GM21528 (cell line): ENCODE measurements at regions not wholly inside any gene's neighbourhood (a gene's known extent, or its start where the extent isn't known, plus 50 kb on each side); places are given as distances from the start of the nearest gene placed in this dataset.

Source experiments
- ATAC-seq: cut with Tn5 transposase; IDR thresholded peaks from one replicate; pipeline ENCODE4 v1.9.1; 2021; ENCODE audit warnings: mild to moderate bottlenecking, moderate library complexity; ENCODE audit not compliant: unreplicated experiment, low FRiP score

DNA sequence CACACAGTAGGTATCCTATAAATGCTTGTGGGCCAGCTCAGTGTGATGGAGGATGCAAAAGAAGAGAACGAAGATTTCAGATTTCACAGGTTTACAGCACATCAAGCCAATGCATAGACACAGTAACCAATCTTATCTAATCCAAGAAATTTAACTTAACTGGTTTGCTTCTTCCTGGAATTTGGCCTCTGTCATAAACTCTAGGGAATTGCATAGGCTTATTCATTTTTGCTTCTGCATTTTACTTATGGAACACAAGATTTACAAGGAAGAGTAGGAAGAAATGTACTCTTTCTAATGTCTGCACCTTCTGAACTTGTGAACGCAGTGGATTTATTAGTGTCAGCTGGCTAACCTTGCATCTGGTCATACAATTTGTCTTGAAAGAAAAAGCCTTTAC, 389.4 kb upstream of the NPVF start:
- ATAC-seq, result no peak

DNA sequence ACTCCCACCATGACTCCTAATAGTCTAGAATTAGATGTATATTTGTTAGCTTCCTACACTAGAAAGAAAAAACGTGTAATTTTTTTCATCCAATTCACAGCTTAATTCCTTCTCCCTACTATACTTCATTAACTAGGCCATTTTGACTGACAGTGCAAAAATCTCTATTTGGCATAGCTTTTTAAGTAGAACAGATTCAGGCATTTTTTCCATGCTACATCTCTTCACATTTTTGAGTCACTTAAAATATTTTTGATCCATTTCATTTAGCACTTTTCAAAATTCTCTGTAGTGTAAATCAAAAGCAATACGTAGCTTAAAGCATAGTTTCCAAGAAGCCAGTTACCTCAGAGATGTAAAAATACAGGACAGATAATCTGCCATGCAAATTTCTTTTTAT, 391.1 kb upstream of the NPVF start:
- no peak for ATAC-seq

DNA sequence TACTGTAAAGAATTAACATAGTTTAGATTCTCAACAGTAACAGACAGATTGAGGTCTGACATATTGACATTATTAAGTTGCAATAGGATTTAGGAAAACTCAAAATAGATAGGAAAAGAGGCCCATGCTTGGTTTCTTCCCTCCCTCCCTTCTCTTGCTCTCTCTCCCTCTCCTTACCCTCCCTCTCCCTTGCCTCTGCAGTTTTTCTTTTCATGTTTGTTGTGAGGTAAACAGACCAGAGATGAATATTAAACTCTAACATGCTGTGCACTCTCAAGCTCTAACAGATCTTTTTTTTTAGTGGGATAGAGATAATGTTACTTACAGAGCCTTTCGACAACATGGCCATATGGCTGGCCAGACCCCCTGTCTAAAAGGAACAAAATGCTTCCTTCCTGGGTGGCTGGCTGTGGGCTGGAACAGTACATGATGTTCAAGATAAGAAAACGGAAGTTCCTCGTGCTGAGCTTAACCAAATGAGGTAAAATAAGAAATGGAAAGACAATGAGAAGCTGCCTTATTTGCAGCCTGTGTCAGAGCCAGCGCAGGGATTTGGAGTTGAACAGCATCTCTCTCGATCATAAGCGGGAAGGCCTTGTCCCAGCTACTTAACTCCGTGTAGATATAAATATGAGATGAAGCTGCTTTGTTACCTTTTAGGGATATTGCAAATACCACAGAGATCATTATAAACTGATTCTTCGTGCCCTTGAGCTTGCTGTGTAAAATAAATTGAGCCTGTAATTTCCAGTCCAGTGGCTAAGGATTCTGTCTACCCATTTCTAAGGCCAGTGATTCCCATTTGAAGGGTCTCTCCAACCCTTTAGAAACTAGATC, 391.9 kb upstream of the NPVF start:
- ATAC-seq, result no peak

DNA sequence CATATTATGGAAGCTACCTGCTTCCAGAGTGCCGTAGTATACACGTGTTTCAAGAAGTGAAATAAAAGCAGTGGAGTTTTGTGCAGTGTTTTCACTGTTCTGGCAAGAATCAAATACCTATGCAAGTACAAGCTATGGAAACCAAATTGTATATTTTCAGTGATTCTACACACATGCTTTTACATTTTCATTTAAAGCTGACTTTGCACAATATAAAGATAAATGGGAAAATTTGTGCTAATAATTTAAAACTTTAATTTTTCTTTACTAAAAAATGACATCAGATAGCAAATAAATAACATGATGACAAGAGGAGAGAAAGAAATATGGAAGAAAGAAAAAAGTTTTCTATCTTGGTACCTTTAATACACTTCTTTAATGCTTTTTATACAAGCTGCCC, 393.7 kb upstream of the NPVF start:
- no peak for ATAC-seq

DNA sequence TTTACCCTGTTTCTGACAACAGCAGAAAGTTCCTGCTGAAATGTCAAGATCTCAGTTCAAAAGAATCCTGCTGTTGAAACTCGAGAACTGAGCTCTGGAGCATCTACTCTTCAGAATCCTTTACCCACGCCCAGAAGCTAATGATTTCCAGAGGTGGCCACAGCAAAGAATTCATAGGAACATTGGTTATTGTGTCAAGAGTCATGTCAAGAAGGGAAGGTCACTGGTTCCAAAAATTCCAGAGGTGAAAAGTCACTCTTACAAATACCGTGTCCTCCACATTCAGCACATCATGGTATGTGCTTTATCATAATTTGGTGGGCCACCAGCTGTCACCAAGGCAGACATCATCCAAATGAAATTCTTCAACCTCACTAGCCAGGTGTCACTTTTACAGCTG, 394.4 kb upstream of the NPVF start:
- no peak for ATAC-seq

DNA sequence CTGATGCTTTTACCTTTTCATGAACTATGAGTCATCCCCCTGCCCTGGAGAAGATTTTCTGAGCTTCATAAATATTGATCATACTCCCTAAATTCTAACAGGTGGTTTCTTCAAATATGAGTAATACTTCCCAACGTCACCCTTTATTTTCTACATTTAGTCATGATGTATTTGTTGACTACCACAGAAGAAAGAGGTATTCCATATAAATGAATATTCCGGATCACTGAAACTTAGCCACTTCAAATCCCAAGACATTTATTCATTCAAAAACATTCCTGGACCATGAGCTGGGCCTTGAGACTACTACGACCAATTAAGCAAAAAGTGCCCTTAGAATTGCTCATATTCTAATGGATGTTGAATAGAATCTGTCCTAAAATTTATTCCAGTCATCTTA, 395.8 kb upstream of the NPVF start:
- ATAC-seq, result no peak

DNA sequence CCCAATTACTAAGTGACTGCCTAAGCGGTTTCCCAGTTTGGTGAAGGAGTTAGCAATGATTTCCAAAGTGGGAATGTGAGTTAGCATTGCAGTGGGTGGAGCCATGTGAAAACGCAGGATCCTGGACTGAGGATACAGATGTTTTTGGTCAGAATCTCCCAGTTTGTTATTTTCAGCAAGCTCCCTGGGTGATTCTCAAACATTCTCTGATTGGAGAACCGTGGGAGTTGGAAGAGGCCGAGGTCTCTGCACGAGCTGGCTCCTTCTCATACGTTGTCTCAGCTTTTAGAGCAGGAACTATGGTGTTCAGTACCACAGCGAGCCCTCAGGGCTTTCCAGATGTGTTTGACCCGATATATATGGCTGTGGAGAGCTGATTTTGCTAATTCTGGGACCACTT, 396.5 kb upstream of the NPVF start:
- no peak for ATAC-seq

DNA sequence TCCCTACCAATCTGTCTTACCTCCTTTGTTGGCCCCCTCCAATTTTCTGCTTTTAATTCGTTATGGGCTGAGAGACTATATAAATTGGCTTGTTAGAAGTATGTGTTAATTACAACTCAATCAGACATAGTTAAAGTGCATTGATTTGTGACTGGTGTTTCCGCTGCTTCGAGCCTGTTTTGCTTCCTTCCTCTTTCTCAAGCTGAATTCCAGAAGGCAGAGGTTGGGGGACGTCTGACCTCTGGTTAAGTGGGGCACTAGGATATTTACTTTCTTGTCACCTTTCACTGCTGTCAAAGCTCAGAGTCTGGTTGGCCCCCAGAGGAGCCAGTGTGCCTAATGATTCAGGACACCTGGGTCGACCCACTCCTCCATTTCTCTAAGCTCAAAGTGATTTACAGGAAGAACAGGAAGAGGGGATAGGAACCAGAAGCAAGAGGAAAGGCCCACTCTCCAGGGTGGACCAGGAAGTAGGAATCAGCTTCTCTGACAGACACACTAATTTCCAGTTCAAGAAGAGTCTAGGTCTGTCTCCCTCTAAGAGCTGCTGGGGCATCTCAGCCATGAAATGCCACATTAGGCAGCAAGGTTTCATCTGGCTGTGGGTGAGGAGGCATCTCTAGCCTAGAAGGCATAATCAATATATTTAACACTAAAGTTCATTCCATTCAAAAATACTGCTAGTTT, 397.2 kb upstream of the NPVF start:
- ATAC-seq, result no peak

DNA sequence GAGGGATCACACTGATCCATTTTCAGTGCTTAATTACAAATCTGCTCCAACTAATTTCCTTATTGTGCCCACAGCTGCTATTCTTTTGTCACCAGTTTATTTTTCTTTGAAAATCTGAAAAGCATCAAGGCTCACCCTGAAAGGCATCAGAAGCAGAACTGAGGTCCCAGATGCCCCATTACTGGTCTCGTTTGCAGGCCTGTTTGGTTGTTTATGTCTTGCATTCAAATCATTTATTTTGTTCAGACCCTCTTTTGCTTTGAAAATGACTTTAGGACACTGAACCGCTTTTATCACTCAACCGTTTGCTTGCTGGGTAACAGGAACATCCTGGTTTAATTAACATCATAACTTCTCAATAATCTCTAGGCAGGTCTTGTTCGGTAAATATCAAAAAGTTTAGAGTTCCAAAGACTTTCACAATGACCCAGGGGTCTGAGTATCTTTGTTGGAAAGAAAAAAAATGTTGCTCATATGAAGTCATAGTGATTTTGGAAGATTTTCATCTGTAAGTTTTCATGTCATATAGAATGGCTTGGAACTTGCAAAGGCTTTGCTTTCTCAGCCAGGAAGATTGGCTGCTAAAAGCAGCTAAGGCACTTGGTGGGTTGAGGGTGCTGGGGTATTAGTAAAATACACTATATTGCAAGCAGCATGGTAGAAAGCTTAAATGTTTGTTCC, 398.3 kb upstream of the NPVF start:
- no peak for ATAC-seq

DNA sequence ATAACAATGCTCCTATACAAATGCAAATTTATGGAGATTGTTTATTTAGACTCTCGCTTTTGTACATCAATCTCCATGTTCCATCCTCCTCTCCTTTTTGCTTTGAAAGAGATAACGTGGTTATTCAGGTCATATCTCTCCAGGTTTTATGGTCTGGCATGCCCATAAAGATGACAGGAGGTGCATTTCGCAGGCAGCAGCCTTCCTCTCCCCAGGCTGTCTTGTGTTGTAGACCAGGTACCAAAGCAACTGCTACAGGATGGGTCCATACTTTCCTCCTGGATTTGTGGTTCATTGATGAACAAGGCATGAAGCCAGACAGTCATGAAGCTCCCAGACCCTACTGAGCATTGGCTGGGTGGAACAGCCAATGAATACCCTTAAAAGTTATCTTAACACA, 400.2 kb upstream of the NPVF start:
- no peak for ATAC-seq

DNA sequence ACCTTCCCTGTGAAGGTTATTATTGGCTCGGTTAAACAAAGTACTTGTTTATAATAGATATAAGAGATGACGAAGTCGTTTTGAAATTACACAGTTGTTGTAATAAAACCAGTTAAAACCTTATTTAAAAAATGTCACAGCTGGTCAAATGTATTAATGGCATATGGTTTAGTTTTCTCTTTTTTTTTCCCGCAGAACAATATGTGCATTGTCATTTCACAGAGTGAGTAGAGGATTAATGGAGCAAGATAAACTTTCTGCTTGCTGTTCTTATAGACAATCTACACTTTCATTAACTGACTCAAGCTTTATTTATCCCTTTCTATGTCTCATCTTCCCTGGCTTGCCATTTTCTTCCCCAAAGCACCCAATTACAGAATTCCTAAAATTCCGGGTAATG, 404.3 kb upstream of the NPVF start:
- no peak for ATAC-seq

DNA sequence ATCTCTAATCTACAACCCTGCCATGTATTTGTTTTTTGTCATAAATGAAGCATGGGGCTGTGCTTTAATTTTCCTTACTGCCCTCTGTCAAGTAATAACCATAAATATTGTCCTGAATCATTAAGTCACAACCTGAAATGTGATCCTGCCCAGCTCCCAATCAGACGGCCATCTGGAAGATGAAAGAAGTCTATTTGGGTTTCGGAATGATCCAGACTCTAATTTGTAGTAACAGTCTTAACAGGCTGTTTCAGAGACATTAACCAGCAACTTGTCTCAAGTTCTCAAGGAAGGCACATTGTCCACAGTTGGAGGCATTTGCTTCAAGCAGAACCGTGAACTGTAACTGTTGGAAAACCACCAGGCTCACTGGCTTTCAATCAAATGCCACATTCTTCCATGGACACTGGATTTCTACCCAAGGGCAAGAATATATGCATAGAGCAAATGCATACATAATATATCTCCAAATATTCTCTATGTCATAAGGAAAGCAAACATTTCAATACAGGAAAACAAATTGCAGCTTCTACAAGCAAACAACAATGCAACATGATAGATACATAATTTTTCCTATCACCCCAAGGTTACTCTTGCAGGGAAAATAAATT, 405.2 kb upstream of the NPVF start:
- no peak for ATAC-seq

DNA sequence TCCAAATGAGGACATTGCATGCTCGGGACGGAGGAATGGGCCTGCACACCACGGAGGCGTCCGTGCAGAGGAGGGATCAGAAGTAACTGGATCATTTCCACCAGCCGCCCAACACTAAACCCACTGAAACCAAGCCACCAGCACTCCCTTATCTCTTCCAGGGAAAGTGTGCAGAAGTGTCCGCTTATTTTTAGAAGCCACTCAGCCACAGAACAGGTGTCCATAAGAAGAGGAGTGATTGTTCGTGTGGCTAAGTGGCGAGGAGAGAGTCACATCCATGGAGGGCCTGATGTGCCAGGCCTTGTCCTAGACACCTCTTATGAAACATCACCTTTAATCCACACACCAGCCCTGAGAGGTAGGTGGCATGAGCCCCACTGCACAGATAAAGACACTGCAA, 407.9 kb upstream of the NPVF start:
- no peak for ATAC-seq

DNA sequence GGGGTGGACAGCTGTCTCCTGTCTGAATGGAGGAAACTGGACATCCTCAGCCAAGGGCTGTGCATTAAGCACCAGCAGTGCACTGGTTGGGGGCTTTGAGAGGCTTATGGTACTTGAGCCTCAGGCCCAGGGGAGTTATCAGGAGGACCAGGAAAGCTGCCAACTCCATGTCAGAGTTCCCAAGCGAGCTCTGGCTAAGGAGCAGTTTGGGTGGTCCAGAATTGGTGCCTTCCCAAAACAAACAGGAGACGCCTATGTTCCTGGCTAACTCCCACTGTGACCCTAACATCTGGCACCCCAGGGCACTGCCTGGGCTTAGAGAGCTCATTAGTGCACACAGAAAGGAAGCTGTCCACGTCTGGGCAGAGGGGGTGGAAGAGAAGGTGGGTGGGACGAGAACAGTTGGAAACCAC, 408.6 kb upstream of the NPVF start:
- ATAC-seq, result no peak

DNA sequence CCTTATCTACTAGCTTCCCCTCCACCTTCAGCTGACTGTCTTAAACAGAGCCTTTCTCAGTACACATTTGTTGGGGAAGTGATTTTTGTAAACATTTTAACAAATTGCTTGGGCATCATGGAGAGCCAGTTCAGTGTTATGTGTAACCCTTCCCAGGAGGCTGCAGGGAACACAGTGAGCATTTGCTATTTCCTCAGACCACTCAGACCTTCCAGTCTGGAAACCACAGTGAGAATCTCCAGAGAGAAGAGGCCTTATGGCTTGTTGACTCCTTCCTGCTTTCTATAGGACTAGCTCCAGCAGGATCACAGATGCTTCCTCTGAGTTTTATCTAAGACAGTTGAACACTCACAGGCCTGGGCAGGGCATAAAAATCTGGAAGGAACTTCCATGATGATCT, 409.8 kb upstream of the NPVF start:
- ATAC-seq, result no peak

DNA sequence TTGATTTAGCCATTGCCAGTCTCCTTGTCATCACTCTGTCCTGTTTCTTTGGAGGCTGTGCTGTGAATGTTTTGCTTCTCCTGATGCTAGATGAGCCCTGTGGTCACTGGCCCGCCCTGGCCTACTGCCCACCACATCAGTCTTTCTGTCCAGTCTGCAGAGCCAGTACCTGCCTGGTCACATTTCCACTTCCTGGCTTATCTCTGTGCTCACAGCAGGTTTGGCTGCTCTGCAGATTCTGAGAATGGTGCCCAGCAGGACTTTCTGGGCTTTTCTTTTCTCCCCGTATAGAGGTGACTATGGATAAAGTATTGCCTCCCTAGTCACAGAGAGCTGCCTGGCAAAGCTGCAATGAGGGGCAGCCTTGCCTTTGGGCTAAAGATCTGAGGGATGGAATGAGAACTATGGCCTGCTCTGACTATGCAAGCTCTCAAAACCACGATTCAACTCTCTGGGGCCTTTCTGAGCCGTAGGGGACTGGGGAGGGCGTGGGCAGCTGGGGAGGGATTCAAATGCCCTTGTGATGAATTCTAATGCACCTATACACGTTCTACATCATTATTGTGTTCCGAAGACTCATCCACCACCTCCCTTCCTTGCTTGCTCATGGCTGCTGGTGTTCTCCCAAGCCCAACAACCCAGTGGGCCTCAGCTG, 410.4 kb upstream of the NPVF start:
- ATAC-seq, result no peak

DNA sequence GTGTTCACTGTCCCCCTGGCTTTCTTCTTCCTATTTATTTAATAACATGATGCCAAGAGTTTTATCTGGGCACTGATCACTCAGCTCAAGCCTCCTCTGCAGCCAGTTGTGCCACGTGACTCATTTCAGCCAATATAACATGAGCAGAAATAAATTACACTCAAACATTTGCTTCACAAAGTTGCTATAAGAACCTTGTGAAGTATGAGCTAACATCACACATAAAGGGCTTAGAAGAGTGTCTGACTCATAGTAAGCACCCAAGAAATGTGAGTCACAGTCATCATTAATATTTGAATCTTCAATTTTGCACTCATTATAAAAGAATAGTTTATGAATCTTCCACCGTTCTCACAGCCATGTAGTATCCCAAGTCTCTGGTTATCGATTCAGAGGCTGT, 414.6 kb upstream of the NPVF start:
- no peak for ATAC-seq

DNA sequence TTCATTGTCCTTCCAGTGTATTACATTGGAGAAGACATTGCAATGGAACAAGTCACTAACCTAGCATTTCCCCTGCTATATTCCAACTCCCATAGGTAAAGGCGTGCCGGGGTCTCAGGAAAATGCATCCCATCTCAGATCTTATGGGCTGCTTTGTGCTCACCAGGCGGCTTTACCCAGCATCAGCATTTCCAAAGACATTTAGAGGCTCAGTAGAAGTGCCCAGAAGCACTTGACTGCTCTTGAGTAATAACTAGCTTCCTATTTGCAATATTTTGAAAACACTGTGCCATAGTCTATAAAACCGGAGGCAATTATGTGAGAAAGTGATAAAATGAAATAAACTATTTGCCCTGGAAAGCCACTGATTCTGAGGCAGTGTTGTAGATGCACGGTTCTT, 415.0 kb upstream of the NPVF start:
- no peak for ATAC-seq

DNA sequence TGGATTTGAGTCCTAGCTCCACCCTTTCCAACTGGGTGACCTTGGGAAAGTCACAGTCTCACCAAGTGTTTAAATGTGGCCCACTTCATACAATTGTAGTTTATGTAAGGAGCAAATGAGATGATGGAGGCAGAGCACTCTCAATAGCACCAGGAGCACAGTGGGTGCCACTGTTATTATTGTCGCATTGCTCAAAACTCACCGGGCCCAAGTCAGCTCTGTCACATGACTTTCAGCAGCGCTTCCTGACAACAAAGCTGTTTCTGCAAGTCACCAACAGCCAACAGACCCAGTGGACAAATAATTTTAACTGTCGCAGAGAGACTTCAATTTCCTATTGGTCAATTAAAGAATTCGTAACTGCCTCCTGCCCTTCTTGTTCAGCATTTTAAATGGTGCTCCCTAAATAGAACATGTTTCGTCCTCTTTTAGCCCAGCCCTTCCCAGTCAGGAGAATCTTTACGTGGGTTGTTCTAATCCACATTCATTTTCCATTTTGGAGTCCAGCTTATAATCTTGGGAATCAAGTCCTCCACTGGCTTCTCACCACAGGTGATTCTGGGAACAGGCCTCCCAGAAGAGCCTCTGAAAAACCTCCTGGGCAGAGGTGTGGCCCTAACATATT, 415.6 kb upstream of the NPVF start:
- ATAC-seq, result no peak

DNA sequence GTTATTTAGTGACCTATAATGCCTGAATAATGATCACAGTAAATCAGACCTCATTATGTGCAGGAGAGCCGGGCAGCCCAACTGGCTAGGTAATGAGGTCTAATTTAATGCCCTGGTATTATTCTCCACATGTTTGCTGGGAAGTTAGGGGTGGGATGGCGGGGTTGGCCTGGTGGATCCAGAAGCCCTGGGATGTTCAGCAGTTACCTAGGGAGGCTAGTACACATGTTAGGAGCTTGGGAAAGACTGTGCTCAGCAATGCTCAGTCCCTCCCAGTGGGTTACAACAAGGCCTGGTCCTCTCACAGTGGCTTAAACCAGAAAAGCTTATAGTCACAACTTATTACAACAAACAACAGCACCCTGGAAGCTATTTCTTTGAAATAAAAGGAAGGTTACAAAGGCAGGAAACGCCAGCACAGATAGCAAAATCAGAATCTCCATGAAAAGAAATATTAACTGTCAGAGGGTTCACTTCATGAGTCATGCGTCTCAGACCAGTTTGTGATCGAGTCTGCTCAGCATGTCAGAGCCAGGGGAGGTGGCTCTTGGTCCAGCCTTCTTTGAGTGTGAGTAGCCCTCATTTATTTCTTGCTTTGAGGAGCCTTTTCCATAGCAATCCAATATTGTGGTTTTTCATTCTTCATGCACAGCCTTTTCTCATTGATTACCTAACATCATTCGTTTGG, 418.6 kb upstream of the NPVF start:
- no peak for ATAC-seq
